Stimulated activated naive CD8-positive, alpha-beta T cell treated with anti-CD3 and anti-CD28 coated beads, Interleukin-15, amount 100 ng/mL, for 72 hours (primary cell): ENCODE measurements at regions not wholly inside any gene's neighbourhood (a gene's known extent, or its start where the extent isn't known, plus 50 kb on each side); places are given as distances from the start of the nearest gene placed in this dataset.
A peak's percentile ranks its signal among the peaks of the same experiment; 100 is the strongest.

Source experiments
- ATAC-seq: fragments of 150-1000 bp; cut with Tn5 transposase; 2 replicates; pipeline ENCODE4 v1.10.0; 2021; ENCODE audit warnings: mild to moderate bottlenecking, moderate library complexity
- DNase-seq, 2 donors: peaks; one replicate each; pipeline ENCODE4 v3.0.0; 2021 to 2022
- H3K27ac Mint-ChIP-seq, 2 donors: one replicate each; pipeline ENCODE4 v1.8.0; 2022; ENCODE audit warnings: mild to moderate bottlenecking in 2 of 2, mixed read lengths in 2 of 2, moderate library complexity in 2 of 2
- H3K27me3 Mint-ChIP-seq: one replicate; pipeline ENCODE4 v1.8.0; 2022; ENCODE audit warnings: mixed read lengths
- H3K4me1 Mint-ChIP-seq: one replicate; pipeline ENCODE4 v1.8.0; 2022; ENCODE audit warnings: mild to moderate bottlenecking, mixed read lengths
- H3K4me3 Mint-ChIP-seq, 2 donors: one replicate each; pipeline ENCODE4 v1.8.0; 2022; ENCODE audit warnings: mild to moderate bottlenecking in 2 of 2, mixed read lengths in 2 of 2, moderate library complexity in 1 of 2
- H3K9me3 Mint-ChIP-seq, 2 donors: one replicate each; pipeline ENCODE4 v1.8.0; 2022; ENCODE audit warnings: mixed read lengths in 2 of 2

DNA sequence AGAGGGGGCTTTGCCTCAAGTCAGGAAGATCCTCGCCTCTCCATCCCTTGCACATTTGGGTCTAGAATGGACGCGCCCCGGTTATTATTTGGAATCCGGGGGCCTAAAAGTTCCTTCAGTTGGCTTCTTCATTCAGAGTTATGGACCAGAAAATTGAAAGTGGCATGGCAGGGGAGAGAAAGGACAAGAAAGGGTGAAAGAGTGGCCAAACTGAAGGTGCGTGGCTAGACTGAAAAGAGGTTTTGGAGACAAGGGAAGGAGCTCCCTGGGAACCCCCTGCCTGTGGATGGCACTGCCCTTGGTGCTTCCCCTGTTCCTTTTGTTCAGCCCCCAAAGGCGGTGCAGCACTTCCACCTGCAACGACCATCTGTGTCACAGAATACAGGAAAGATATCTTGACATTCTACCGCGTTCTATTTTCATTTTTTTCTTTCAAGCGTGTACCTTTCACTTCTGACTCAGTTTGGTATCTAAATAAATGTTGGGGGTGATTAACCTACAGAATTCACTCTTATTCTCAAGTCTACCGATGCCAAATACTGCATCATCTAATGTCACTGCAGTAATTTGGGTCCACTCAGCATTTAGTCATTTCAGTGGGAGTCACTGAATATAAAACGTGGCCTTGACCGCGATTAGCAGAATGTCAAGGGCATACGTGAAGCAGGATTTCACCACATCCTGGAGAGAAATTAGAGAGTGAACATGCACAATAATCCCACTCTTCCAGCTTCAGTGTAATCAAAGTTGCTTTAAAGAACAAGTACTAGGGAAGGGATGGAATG is 88.1 kb upstream of the ARHGAP32 start:
- H3K9me3 Mint-ChIP-seq, result no peaks in the 10 kb centered on the region
- peak overlapping the region; percentile 73 to 83 for H3K4me3 Mint-ChIP-seq
- ATAC-seq, result peak; percentile 60
- peaks cover 41% of the 10 kb centered on the region for H3K4me1 Mint-ChIP-seq
- H3K27me3 Mint-ChIP-seq, result peaks cover 13% of the 10 kb centered on the region
- DNase-seq, result peak; percentile 18 to 28
- peak overlapping the region; percentile 45 to 48 for H3K27ac Mint-ChIP-seq

DNA sequence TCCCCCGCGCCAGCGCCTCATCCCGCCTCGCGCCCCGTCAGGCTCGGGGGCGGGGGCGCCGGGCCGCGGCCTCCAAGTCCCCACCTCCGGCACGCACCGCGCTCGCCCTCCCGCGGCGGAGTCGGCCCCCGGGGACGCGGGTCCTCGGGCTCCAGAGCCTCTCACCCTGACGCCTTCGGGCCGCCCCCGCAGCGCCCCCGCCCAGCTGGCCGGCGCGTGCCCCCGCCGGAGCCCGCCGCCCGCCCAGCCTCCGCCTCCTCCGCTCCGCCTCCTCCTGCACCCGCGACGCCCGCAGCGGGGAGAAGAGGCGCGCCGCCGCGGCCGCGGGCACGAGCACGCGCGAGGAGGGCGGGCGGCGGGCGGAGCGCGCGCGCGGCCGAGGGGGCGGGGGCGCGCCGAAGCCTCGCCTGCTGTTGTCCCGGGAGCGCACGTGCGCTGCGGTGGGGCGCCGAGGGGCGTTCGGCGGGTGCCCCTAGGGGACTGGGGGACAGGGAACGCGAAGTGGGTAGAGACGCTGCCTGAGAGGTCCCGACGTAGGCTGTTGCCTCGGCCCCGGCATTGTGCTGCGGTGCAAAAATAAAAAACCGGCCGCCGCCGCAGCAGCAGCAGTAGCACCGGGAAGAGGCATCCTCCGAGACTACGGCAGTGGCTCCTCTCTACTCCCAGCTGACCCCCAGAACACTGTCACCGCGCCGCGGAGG is 87.4 kb upstream of the ARHGAP32 start:
- H3K4me3 Mint-ChIP-seq, result peak overlapping the region; percentile 73 to 83
- peak; percentile 67 for ATAC-seq
- peaks cover 41% of the 10 kb centered on the region for H3K4me1 Mint-ChIP-seq
- peak overlapping the region; percentile 45 to 48 for H3K27ac Mint-ChIP-seq
- H3K9me3 Mint-ChIP-seq, result no peaks in the 10 kb centered on the region
- H3K27me3 Mint-ChIP-seq, result peaks cover 13% of the 10 kb centered on the region
- DNase-seq, result peak; percentile 68 to 75

DNA sequence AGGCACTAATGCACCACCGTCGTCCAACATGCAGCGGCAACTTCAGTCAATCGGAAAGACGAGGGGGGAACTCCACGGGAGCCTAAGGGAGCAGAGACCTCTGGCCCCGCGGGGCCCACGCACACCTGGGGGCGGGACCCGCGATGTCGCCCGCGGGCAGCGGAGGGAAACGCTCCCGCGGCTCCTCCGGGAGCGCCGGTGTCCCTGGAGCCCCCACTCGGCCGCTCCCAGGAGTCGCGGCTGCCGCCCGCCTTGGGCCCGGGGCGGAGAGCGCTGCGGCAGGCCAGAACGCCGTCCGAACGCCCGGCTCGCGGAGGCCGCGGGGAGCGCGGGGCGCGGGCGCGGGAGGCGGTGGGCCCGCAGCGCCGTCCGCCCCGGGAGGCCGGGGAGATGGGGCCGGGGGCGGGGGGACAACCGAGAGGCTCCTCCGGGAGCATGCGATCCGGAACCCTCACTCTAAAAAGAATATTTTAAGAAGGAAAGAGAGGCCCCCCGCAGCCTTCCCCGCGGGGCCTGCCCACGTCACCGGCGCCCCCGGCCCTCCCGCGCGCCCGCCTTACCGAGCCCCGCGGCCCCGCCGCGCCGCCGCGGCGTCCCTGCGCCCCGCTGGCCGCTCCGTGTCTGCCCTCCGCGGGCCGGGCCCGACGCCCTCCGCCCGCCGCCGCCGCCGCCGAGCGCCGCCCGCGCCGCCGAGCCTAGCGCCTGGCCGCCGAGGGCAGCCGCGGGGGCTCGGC is 86.6 kb upstream of the ARHGAP32 start:
- Mint-ChIP-seq H3K4me1 (peaks cover 46% of the 10 kb centered on the region), H3K4me3 (peak overlapping the region; percentile 82 to 85), H3K27ac (peak overlapping the region in 1 of 2 donors; percentile 43), H3K27me3 (peaks cover 13% of the 10 kb centered on the region), H3K9me3 (no peaks in the 10 kb centered on the region)
- DNase-seq (peak; percentile 21 to 29), ATAC-seq (peak; percentile 49)

DNA sequence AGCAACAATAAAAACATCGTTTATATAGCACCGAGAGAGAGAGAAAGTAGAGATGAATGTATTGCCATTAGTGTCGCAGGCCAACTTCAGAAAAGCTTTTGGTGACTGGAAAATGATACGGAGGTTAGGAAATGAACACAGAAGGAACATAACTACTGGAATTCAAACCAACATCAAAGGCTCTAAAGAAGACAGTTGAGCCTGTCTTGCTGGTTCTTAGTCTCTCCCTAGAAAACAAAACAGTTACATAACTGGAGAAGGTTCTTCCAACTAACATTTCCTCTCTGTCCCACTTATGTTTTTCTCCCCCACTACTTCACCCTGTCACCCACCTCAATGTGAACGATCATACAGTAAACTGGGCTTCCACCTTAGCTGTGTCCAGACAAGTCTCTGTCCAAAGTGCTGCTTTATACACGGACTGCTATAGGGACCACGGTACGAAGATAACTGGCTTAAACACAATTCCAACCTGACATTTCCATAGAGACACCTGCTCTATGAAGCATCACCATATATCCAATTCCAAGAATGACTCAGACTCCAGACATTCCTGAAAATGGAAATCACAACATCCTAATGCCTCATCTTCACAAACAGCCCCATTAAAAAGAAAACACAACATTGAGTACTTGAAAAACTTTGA is 85.2 kb upstream of the ARHGAP32 start:
- no peak for DNase-seq
- H3K9me3 Mint-ChIP-seq, result no peaks in the 10 kb centered on the region
- H3K27ac Mint-ChIP-seq, result no peak overlapping the region
- no peak for ATAC-seq
- H3K4me1 Mint-ChIP-seq, result peaks cover 33% of the 10 kb centered on the region
- peaks cover 13% of the 10 kb centered on the region for H3K27me3 Mint-ChIP-seq
- H3K4me3 Mint-ChIP-seq, result peak overlapping the region in 1 of 2 donors; percentile 85

DNA sequence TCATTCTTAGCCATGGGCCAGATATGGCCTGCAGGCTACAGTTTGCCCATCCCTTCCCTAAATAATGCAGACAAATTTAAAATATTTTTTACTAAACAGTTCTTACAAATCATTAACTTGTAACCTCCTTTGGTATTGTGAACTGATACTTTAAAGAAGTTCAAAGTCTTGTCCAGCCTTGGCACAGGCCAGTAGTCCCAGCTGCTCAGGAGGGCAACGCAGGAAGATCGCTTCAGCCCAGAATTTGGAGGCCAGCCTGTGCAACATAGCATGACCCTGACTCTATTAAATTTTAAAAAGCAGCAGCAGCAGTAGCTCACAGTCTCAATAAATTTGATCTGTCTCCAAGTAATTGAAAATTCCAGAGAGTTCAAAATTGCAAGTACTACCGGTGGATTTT is 83.7 kb upstream of the ARHGAP32 start:
- DNase-seq (no peak), ATAC-seq (no peak)
- Mint-ChIP-seq H3K27me3 (peaks cover 13% of the 10 kb centered on the region), H3K9me3 (no peaks in the 10 kb centered on the region), H3K27ac (no peak overlapping the region), H3K4me3 (no peak overlapping the region), H3K4me1 (peaks cover 32% of the 10 kb centered on the region)

DNA sequence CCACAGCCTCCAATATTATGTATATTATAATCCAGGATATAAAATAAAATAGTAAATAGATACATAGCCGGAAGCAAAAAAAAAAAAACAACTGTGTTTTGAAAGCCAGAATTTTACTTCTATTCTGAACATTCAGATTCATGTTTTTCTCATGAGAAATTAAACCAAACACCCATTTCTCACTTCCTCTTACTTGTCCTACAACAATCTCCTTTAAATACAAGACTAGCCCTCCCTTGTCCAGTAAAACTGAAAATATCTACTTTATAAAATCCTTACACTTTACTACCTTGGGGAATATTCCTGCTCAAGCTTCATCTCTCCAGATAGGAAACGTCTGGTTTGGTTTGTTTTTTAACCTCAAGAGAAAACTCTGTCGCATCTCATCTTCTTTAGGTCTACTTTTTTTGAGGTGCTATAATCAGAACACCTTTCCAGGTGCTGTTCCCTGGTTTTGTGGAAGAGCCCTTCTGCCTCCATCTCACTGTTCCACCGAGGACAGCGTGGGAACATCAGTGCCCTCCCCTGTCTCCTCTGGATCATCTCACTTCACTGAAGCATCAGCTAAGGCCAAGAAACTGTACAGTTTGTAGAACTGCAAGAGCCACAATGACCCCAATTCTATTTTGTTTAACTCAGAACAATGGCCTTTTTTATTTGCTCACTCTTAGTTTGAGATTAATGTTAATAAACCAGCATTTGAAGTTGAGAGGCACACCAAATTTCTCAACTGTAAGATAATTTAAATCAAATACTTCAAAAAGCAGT is 82.0 kb upstream of the ARHGAP32 start:
- no peaks in the 10 kb centered on the region for H3K9me3 Mint-ChIP-seq
- ATAC-seq, result no peak
- no peak for DNase-seq
- no peak overlapping the region for H3K4me3 Mint-ChIP-seq
- H3K4me1 Mint-ChIP-seq, result peaks cover 26% of the 10 kb centered on the region
- H3K27ac Mint-ChIP-seq, result no peak overlapping the region
- H3K27me3 Mint-ChIP-seq, result peaks cover 13% of the 10 kb centered on the region

DNA sequence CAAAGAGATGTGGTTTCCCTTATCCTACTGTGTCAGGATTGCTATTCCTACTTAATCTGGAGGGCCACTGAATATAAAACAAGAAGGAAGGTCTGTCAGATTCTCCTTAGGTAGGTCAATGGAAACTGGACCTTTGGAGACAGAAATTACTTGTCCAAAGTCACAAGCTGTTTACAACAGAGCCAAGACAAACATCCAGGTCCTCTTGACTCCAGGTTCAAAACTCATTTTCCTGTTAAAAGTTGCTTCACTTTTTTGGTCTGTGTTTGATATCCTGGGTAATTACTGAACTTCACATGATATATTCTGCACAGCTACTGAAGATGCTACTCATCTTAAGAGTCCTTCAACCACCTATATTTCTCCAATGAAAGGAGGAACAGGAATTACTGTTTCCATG is 81.2 kb upstream of the ARHGAP32 start:
- Mint-ChIP-seq H3K27me3 (peaks cover 13% of the 10 kb centered on the region), H3K4me1 (peaks cover 25% of the 10 kb centered on the region), H3K27ac (no peak overlapping the region), H3K9me3 (no peaks in the 10 kb centered on the region), H3K4me3 (no peak overlapping the region)
- ATAC-seq (no peak), DNase-seq (no peak)

DNA sequence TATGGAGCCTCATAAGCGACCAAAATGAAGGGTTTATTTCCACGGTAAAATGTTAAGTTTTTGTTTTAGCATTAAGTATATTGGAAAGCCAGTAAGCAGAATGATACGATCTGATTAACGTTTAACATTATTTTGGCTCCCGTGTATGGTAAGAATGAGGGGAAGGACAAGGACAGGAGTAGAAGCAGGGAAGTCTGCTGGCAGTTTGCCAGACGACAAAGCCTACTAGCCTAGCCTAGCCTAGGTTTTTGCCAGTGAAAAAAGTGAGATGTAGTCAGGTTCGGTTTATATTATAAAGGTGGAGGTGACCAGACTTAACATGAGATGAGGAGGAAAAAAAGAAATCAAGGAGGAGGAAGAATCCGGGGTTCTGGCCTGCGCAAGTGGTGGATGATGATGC is 78.9 kb upstream of the ARHGAP32 start:
- Mint-ChIP-seq H3K27me3 (no peaks in the 10 kb centered on the region), H3K4me3 (no peak overlapping the region), H3K27ac (no peak overlapping the region), H3K4me1 (peaks cover 21% of the 10 kb centered on the region), H3K9me3 (no peaks in the 10 kb centered on the region)
- ATAC-seq (no peak), DNase-seq (no peak)

DNA sequence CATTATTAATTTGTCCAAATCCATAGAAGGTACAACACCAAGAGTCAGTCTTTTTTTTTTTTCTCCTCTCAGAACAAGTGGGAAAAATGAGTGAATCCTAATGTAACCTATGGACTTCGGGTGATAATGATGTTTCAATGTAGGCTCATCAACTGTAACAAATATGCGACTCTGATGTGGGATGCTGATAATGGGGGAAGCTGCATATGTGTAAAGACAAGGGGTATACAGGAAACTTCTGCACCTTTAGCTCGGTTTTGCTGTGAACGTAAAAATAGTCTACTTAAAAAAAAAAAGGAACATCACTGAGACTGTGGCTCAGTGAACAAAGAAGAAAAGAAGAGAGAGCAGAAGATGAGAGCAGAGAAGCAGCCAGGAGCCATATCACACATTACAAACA is 78.3 kb upstream of the ARHGAP32 start:
- DNase-seq (no peak), ATAC-seq (no peak)
- no peaks in the 10 kb centered on the region for H3K27me3 Mint-ChIP-seq
- peaks cover 22% of the 10 kb centered on the region for H3K4me1 Mint-ChIP-seq
- H3K4me3 Mint-ChIP-seq, result no peak overlapping the region
- H3K27ac Mint-ChIP-seq, result no peak overlapping the region
- H3K9me3 Mint-ChIP-seq, result no peaks in the 10 kb centered on the region

DNA sequence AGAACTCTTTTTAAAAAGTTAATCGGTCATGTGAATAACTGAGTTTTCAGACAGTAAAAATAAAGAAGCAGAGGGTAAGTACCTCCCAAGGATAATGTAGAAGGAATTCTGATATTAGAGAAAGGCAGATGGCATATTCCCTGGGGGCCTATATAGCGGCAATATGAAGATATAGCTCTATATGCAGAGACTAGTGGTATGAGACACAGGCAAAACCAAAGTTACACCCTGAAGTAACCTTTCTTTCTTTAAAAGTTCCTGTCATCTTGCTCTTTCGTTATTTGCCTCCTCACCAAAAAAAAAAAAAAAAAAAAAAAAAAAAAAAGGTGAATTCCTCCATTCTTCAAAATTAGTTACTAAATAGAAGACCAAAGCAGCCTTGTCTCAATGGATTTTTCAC is 76.2 kb upstream of the ARHGAP32 start:
- Mint-ChIP-seq H3K27me3 (no peaks in the 10 kb centered on the region), H3K4me3 (no peak overlapping the region), H3K4me1 (peaks cover 29% of the 10 kb centered on the region), H3K9me3 (no peaks in the 10 kb centered on the region), H3K27ac (no peak overlapping the region)
- ATAC-seq, result no peak
- no peak for DNase-seq

DNA sequence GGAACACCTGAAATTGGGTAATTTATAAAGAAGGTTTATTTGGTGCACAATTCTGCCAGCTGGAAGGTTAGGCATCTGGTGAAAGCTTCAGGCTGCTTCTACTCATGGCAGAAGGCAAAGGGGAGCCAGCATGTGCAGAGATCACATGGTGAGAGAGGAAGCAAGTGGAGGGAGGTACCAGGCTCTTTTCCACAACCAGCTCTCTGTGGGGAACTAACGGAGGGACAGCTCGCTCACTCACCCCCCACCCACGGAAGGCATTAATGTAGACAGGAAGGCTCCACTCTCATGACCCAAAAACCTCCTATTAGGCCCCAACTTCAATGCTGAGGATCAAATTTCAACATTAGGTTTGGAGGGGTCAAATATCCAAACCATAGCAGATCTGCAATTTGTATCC is 75.6 kb upstream of the ARHGAP32 start:
- Mint-ChIP-seq H3K27ac (no peak overlapping the region), H3K27me3 (no peaks in the 10 kb centered on the region), H3K9me3 (no peaks in the 10 kb centered on the region), H3K4me1 (peaks cover 32% of the 10 kb centered on the region), H3K4me3 (no peak overlapping the region)
- DNase-seq (no peak), ATAC-seq (no peak)

DNA sequence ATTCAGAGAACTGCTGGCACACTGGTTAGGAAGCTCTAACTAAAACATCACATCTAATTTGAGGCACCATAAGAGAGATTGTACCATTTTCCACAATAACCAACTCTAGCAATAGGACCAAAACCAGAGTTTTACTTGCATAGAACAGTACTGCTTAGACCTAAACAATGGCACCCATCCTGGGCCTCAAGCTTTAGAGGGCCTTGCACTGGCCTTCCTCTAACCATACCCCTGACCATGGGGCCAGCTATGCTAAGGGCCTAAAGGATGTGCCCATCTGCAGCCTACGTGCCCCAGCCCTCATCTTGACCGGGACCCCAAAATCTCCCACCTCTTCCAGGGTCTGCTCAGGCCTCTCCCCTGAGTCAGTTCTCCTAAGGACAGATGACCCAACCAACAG is 74.4 kb upstream of the ARHGAP32 start:
- H3K9me3 Mint-ChIP-seq, result no peaks in the 10 kb centered on the region
- no peak overlapping the region for H3K4me3 Mint-ChIP-seq
- no peak overlapping the region for H3K27ac Mint-ChIP-seq
- ATAC-seq, result peak; percentile 12
- H3K27me3 Mint-ChIP-seq, result no peaks in the 10 kb centered on the region
- DNase-seq, result no peak
- peaks cover 32% of the 10 kb centered on the region for H3K4me1 Mint-ChIP-seq

DNA sequence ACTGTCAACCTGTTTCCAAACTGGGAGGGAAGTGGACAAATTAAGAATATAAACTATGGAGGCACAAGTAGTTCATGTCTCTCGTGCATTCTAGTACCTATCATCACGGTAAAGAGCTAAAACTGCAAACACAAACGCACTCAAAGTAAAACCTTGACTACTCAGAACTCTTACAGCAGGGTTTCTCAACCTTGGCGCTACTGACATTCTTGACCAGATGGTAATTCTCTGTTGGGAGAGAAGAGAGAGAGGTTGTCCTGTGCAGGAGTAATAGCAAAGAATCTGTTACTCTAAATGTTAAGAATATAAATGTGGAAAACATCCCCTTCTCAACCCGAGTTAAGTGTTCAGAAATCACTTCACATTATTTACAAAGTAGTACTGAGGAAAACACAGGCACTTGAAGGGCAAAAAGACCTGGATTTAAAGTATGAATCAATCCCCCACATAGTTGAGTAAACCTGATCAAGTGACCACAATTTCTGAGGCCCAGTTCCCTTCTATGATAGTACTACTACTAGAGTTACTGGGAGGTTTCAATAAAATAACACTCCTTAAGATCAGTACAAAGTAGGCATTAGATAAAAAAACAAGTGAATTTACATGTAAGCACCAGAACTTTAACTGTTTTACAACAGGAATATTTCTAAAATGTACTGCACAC is 73.1 kb upstream of the ARHGAP32 start:
- Mint-ChIP-seq H3K4me3 (no peak overlapping the region), H3K4me1 (peaks cover 26% of the 10 kb centered on the region)

DNA sequence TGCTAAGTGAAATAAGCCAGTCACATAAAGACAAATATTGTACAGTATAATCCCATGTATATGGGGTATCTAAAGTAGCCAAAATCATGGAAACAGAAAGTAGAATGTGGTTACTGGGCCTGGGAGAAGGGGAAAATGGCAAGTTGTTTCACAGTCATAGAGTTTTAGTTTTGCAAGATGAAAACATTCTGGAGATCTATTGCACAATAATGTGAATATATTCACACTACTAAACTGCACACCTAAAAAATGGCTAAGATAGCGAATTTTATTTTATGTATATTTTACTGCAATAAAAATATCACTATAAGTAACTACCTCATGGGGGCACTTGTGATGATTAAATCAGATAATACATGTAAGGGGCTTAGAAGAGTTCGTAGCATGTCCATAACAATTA is 72.0 kb upstream of the ARHGAP32 start:
- H3K9me3 Mint-ChIP-seq, result no peaks in the 10 kb centered on the region
- no peak for ATAC-seq
- no peak overlapping the region for H3K27ac Mint-ChIP-seq
- no peaks in the 10 kb centered on the region for H3K27me3 Mint-ChIP-seq
- H3K4me1 Mint-ChIP-seq, result peaks cover 35% of the 10 kb centered on the region
- no peak overlapping the region for H3K4me3 Mint-ChIP-seq
- no peak for DNase-seq

More for the DNA sequence above, 73.1 kb upstream of the ARHGAP32 start:
- Mint-ChIP-seq H3K27me3 (no peaks in the 10 kb centered on the region), H3K27ac (no peak overlapping the region), H3K9me3 (no peaks in the 10 kb centered on the region)
- DNase-seq (no peak), ATAC-seq (no peak)
